MCF 10A (cell line): ENCODE measurements at regions not wholly inside any gene's neighbourhood (a gene's known extent, or its start where the extent isn't known, plus 50 kb on each side); places are given as distances from the start of the nearest gene placed in this dataset.

Experiments
- BruUV-seq: library from RNA; stranded (reverse); fragments of 400-500 nt; replicated peaks from 2 replicates; lab custom pipeline; 2021; lab: Mats Ljungman, UMichigan
- CTCF ChIA-PET: fragments of 300-600 bp; sonication (Branson Sonifier 250); formaldehyde crosslinking; extraction: SDS; loops from one replicate; lab custom pipeline; 2021; ENCODE audit warnings: antibody characterized with exemption, inconsistent platforms; lab: Yijun Ruan, JAX
- POLR2A ChIA-PET: fragments of 300-600, 350-650 bp; sonication (Branson Sonifier 250); formaldehyde crosslinking; extraction: SDS; loops from one replicate; lab custom pipeline; 2020; ENCODE audit warnings: antibody characterized with exemption, inconsistent platforms; lab: Yijun Ruan, JAX
- DNase-seq: peaks from one replicate; pipeline ENCODE4 v3.0.0-alpha.2; 2018; ENCODE audit not compliant: unreplicated experiment
- H3K27ac Mint-ChIP-seq: one replicate; pipeline ENCODE4 v1.8.0; 2022; ENCODE audit warnings: mild to moderate bottlenecking, low read depth, mixed read lengths; ENCODE audit not compliant: unreplicated experiment
- H3K27me3 Mint-ChIP-seq: one replicate; pipeline ENCODE4 v1.8.0; 2022; ENCODE audit warnings: mixed read lengths; ENCODE audit not compliant: insufficient read depth, unreplicated experiment
- H3K36me3 Mint-ChIP-seq: one replicate; pipeline ENCODE4 v1.8.0; 2022; ENCODE audit warnings: mild to moderate bottlenecking, moderate library complexity, mixed read lengths; ENCODE audit not compliant: insufficient read depth, unreplicated experiment
- H3K4me1 Mint-ChIP-seq: one replicate; pipeline ENCODE4 v1.8.0; 2022; ENCODE audit warnings: mixed read lengths; ENCODE audit not compliant: insufficient read depth, unreplicated experiment
- H3K4me3 Mint-ChIP-seq: one replicate; pipeline ENCODE4 v1.8.0; 2022; ENCODE audit warnings: mild to moderate bottlenecking, moderate library complexity, mixed read lengths; ENCODE audit not compliant: unreplicated experiment
- H3K9me3 Mint-ChIP-seq: one replicate; pipeline ENCODE4 v1.8.0; 2022; ENCODE audit warnings: mixed read lengths; ENCODE audit not compliant: unreplicated experiment
- CTCF ChIP-seq: fragments of 200-600 bp; IDR thresholded peaks from one replicate; pipeline ENCODE4 v1.8.0; 2022; ENCODE audit warnings: antibody characterized with exemption, mild to moderate bottlenecking; ENCODE audit not compliant: unreplicated experiment
- intact Hi-C: fragments of 100-400 bp; cut with micrococcal nuclease; formaldehyde crosslinking; loops from 2 replicates; pipeline ENCODE4 v1.14.1; 2022

- ChIA-PET CTCF (no interaction called here), POLR2A (interaction anchor here (1.5 kb wide), 1 partner anchor 16 kb away, joined by 4 read pairs; no protein-coding TSS in a partner anchor)
- Mint-ChIP-seq H3K27me3 (no peaks in the 10 kb centered on the region), H3K4me3 (no peak overlapping the region), H3K9me3 (no peaks in the 10 kb centered on the region), H3K27ac (no peak overlapping the region), H3K4me1 (peaks cover 2% of the 10 kb centered on the region), H3K36me3 (no peaks in the 10 kb centered on the region)
- TF ChIP-seq CTCF = no peak
- DNase-seq = no peak
- intact Hi-C loops = no loop called here
- no TSS peak for BruUV-seq
Observed at GRCh38 chr7:80362677-80363076, 149.2 kb downstream of the GNAT3 start.

- H3K9me3 Mint-ChIP-seq = no peaks in the 10 kb centered on the region
- CTCF ChIA-PET = interaction anchor here (0.6 to 1.1 kb wide), 2 partner anchors 9 to 11 kb away, joined by 3 to 5 read pairs; no protein-coding TSS in a partner anchor
- intact Hi-C loops = no loop called here
Observed at GRCh38 chr7:80362010-80362618, 149.8 kb downstream of the GNAT3 start.

GRCh38 chr7:80359476-80359875 lies 152.4 kb downstream of the GNAT3 start:
- Mint-ChIP-seq H3K27me3 (no peaks in the 10 kb centered on the region), H3K4me3 (no peak overlapping the region), H3K4me1 (peaks cover 7% of the 10 kb centered on the region), H3K27ac (no peak overlapping the region), H3K36me3 (no peaks in the 10 kb centered on the region), H3K9me3 (no peaks in the 10 kb centered on the region)
- POLR2A ChIA-PET = interaction anchor here (1.1 kb wide), 1 partner anchor 13 kb away, joined by 3 read pairs; no protein-coding TSS in a partner anchor
- no TSS peak for BruUV-seq
- intact Hi-C loops = no loop called here
- DNase-seq = no peak
- CTCF ChIA-PET = interaction anchor here (0.6 to 1.2 kb wide), 4 partner anchors 28 to 208 kb away, joined by 3 to 4 read pairs (median 3); no protein-coding TSS in a partner anchor
- no peak for TF ChIP-seq CTCF

More at GRCh38 chr7:80362010-80362618, 149.8 kb downstream of the GNAT3 start:
- peaks cover 7% of the 10 kb centered on the region for H3K4me1 Mint-ChIP-seq
- TF ChIP-seq CTCF = no peak
- no peak overlapping the region for H3K4me3 Mint-ChIP-seq
- H3K27ac Mint-ChIP-seq = no peak overlapping the region
- BruUV-seq = no TSS peak
- DNase-seq = no peak
- H3K27me3 Mint-ChIP-seq = no peaks in the 10 kb centered on the region
- H3K36me3 Mint-ChIP-seq = no peaks in the 10 kb centered on the region
- POLR2A ChIA-PET = interaction anchor here (1.5 kb wide), 1 partner anchor 17 kb away, joined by 4 read pairs; no protein-coding TSS in a partner anchor

DNA sequence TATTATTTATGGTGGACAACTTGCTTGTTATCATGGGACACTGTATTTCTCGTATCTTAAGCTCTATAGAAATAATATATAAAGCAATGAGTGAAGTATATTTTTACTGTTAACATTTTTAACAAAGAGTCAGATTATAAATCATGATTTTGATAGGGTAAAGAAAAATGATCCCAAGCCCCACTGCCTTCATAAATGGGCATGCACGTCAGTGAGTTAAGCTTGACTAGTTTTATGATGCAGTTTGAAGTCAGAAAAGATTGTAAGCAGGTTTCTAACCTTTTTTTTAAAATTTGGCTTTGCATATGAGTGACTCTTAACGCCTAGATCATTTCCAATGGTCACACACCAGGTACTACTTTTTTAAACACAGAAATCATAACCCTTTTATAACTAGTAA lies 152.8 kb downstream of the GNAT3 start:
- Mint-ChIP-seq H3K9me3 (no peaks in the 10 kb centered on the region), H3K27me3 (no peaks in the 10 kb centered on the region), H3K4me3 (no peak overlapping the region), H3K4me1 (peaks cover 7% of the 10 kb centered on the region), H3K27ac (no peak overlapping the region), H3K36me3 (no peaks in the 10 kb centered on the region)
- no peak for DNase-seq
- intact Hi-C loops = no loop called here
- ChIA-PET CTCF (interaction anchor here (0.6 to 1.2 kb wide), 3 partner anchors 28 to 69 kb away, joined by 3 to 4 read pairs (median 3); no protein-coding TSS in a partner anchor), POLR2A (interaction anchor here (1.1 kb wide), 1 partner anchor 12 kb away, joined by 3 read pairs; no protein-coding TSS in a partner anchor)
- TF ChIP-seq CTCF = no peak
- BruUV-seq = no TSS peak
